Endothelial cell of umbilical vein (primary cell): ENCODE measurements at regions not wholly inside any gene's neighbourhood (a gene's known extent, or its start where the extent isn't known, plus 50 kb on each side); places are given as distances from the start of the nearest gene placed in this dataset.

Source experiments
- BruUV-seq: library from RNA; stranded (reverse); fragments of 400-500 nt; replicated peaks from 2 replicates; lab custom pipeline; 2021; lab: Mats Ljungman, UMichigan
- CTCF ChIA-PET: fragments of 300-600, 350-600 bp; sonication (Branson Sonifier 250); formaldehyde crosslinking; loops from one replicate; lab custom pipeline; 2021; ENCODE audit warnings: antibody characterized with exemption, inconsistent platforms; lab: Charles Lee
- POLR2A ChIA-PET: fragments of 300-600, 350-600 bp; sonication (Branson Sonifier 250); formaldehyde crosslinking; loops from one replicate; lab custom pipeline; 2021; ENCODE audit warnings: antibody characterized with exemption, inconsistent platforms; lab: Charles Lee
- DNase-seq: peaks from one replicate; pipeline ENCODE4 v3.0.0-alpha.2; 2011; ENCODE audit warnings: low read depth, low spot score
- FAIRE-seq: peaks from 2 replicates; lab custom pipeline; 2011; peaks lifted over from hg19 to GRCh38; lab: Jason Lieb, UNC
- H2AFZ ChIP-seq: 2 replicates; pipeline ENCODE4 v1.6.0; 2012; ENCODE audit warnings: low read depth, low read length, control low read depth, inconsistent platforms
- H3K27ac ChIP-seq: 2 replicates; pipeline ENCODE4 v1.5.1; 2011; ENCODE audit warnings: low read depth, mild to moderate bottlenecking, control low read depth, low read length, moderate library complexity; ENCODE audit not compliant: insufficient read depth
- H3K27me3 ChIP-seq, 2 experiments: 2 replicates each; pipeline versions ENCODE4 v1.6.0 to v1.6.1; 2011; ENCODE audit warnings: low read length in 2 of 2, mixed read lengths in 1 of 2; ENCODE audit not compliant: control insufficient read depth in 2 of 2, insufficient read depth in 2 of 2
- H3K36me3 ChIP-seq, 2 experiments: 2 replicates in 1 of 2; 3 replicates in 1 of 2; pipeline ENCODE4 v1.5.1; 2011; ENCODE audit warnings: low read length in 2 of 2, mild to moderate bottlenecking in 1 of 2, moderate library complexity in 1 of 2; ENCODE audit not compliant: control insufficient read depth in 2 of 2, insufficient read depth in 2 of 2; ENCODE audit errors: extremely low read depth in 1 of 2
- H3K4me1 ChIP-seq: 3 replicates; pipeline ENCODE4 v1.5.1; 2011; ENCODE audit warnings: mild to moderate bottlenecking, low read length; ENCODE audit not compliant: control insufficient read depth, insufficient read depth; ENCODE audit errors: extremely low read depth
- H3K4me2 ChIP-seq: 2 replicates; pipeline ENCODE4 v1.6.1; 2011; ENCODE audit warnings: low read length, control low read depth, mixed read lengths; ENCODE audit not compliant: insufficient read depth
- H3K4me3 ChIP-seq, 3 experiments: fragments of 200-600 bp in 1 of 3; sonication (generic), shearing (Covaris generic) in 1 of 3; replicated peaks in 1 of 3; 2 replicates each; pipeline ENCODE4 v1.5.1; 2011 to 2016; ENCODE audit warnings: control low read depth in 3 of 3, low read length in 3 of 3, mild to moderate bottlenecking in 2 of 3, inconsistent platforms in 1 of 3, low read depth in 1 of 3, moderate library complexity in 1 of 3; ENCODE audit not compliant: insufficient read depth in 1 of 3
- H3K79me2 ChIP-seq: 2 replicates; pipeline ENCODE4 v1.6.0; 2012; ENCODE audit warnings: low read length, inconsistent platforms; ENCODE audit not compliant: control insufficient read depth, insufficient read depth
- H3K9ac ChIP-seq: replicated peaks from 2 replicates; pipeline ENCODE3; 2011; ENCODE audit warnings: low read length, control low read depth; ENCODE audit not compliant: insufficient read depth; ENCODE audit errors: extremely low read depth
- H3K9me1 ChIP-seq: replicated peaks from 3 replicates; pipeline ENCODE4 v1.6.0; 2011; ENCODE audit warnings: mild to moderate bottlenecking, low read length; ENCODE audit not compliant: control insufficient read depth, insufficient read depth; ENCODE audit errors: extremely low read depth
- H3K9me3 ChIP-seq: replicated peaks from 2 replicates; pipeline ENCODE4 v1.5.1; 2012; ENCODE audit warnings: low read length, inconsistent platforms; ENCODE audit not compliant: control insufficient read depth, insufficient read depth
- H4K20me1 ChIP-seq: replicated peaks from 2 replicates; pipeline ENCODE3; 2011; ENCODE audit warnings: mild to moderate bottlenecking, low read length; ENCODE audit not compliant: control insufficient read depth, insufficient read depth; ENCODE audit errors: extremely low read depth
- CTCF ChIP-seq, 2 donors: IDR thresholded peaks; 1 replicate in 1 of 2; 2 replicates in 1 of 2; pipeline ENCODE4 v1.5.1; 2011; ENCODE audit warnings: low read length in 2 of 2, mild to moderate bottlenecking in 2 of 2, moderate library complexity in 2 of 2, control low read depth in 1 of 2, inconsistent platforms in 1 of 2, low read depth in 1 of 2; ENCODE audit not compliant: insufficient read depth in 1 of 2; ENCODE audit errors: extremely low read depth in 1 of 2
- EZH2 ChIP-seq: IDR thresholded peaks from 2 replicates; pipeline ENCODE4 v1.6.1; 2012; ENCODE audit warnings: borderline replicate concordance, low read depth, mild to moderate bottlenecking, moderate library complexity, low read length, inconsistent platforms; ENCODE audit not compliant: severe bottlenecking
- FOS ChIP-seq: IDR thresholded peaks from 2 replicates; pipeline ENCODE4 v1.6.1; 2011; ENCODE audit warnings: mild to moderate bottlenecking, low read length, moderate library complexity, borderline replicate concordance; ENCODE audit not compliant: insufficient read depth
- GATA2 ChIP-seq: IDR thresholded peaks from 2 replicates; pipeline ENCODE4 v1.7.0; 2011; ENCODE audit warnings: low read depth, mild to moderate bottlenecking, moderate library complexity, mixed read lengths, low read length; ENCODE audit not compliant: insufficient read length, insufficient read depth
- JUN ChIP-seq: IDR thresholded peaks from 2 replicates; pipeline ENCODE4 v1.6.1; 2011; ENCODE audit warnings: borderline replicate concordance, low read depth; ENCODE audit not compliant: insufficient read length, insufficient read depth
- MAX ChIP-seq: IDR thresholded peaks from 2 replicates; pipeline ENCODE4 v1.6.1; 2011; ENCODE audit not compliant: insufficient read depth, insufficient read length
- MYC ChIP-seq: IDR thresholded peaks from one replicate; pipeline ENCODE4 v1.6.1; 2011; ENCODE audit warnings: mild to moderate bottlenecking, low read depth, low read length
- POLR2A ChIP-seq: IDR thresholded peaks from 2 replicates; pipeline ENCODE4 v1.6.1; 2012; ENCODE audit warnings: low read depth, mild to moderate bottlenecking, control low read depth, low read length
- POLR2AphosphoS5 ChIP-seq: IDR thresholded peaks from 2 replicates; pipeline ENCODE4 v1.6.1; 2012; ENCODE audit warnings: low read depth, mild to moderate bottlenecking, control low read depth, low read length, moderate library complexity; ENCODE audit not compliant: insufficient read depth
- dilution Hi-C: fragments of 300-500 bp; cut with MboI; formaldehyde crosslinking; loops from one replicate; pipeline ENCODE4 v1.15.0; 2019; ENCODE audit warnings: low sequenced_read_pairs; ENCODE audit not compliant: extremely low pct_ligation_motif_present
- intact Hi-C: fragments of 100-400 bp; cut with micrococcal nuclease; formaldehyde crosslinking; loops from one replicate; pipeline ENCODE4 v1.10.0; 2022

GRCh38 chr3:168405288-168405687, 309.6 kb upstream of the GOLIM4 start:
- BruUV-seq: no TSS peak
- DNase-seq (no peak), FAIRE-seq (no peak)
- intact Hi-C loops: no loop called here
- Histone ChIP-seq H3K4me3 (no peak overlapping the region), H3K9me3 (no peaks in the 10 kb centered on the region), H4K20me1 (no peaks in the 10 kb centered on the region), H3K9ac (no peak overlapping the region), H3K36me3 (no peaks in the 10 kb centered on the region), H3K79me2 (no peaks in the 10 kb centered on the region), H3K27me3 (no peaks in the 10 kb centered on the region), H3K4me2 (no peak overlapping the region), H3K27ac (no peak overlapping the region), H2AFZ (no peak overlapping the region), H3K4me1 (no peaks in the 10 kb centered on the region), H3K9me1 (no peaks in the 10 kb centered on the region)
- CTCF ChIA-PET: no interaction called here
- dilution Hi-C loops: no loop called here
- no peak for TF ChIP-seq JUN
- TF ChIP-seq MYC: no peak
- TF ChIP-seq POLR2AphosphoS5: no peak
- no peak for TF ChIP-seq EZH2
- no peak for TF ChIP-seq POLR2A
- no peak for TF ChIP-seq FOS
- TF ChIP-seq GATA2: no peak
- no peak for TF ChIP-seq CTCF (IDR thresholded peaks at IDR 0.05; ENCODE audit: extremely low read depth in 1 of 2, insufficient read depth in 1 of 2, low read depth in 1 of 2, low read length in 2 of 2)
- no peak for TF ChIP-seq MAX
- POLR2A ChIA-PET: no interaction called here
